Activated effector memory CD4-positive, alpha-beta T cell treated with Interleukin-2 at 50 U/mL for 16 hours (primary cell): ENCODE measurements at regions not wholly inside any gene's neighbourhood (a gene's known extent, or its start where the extent isn't known, plus 50 kb on each side); places are given as distances from the start of the nearest gene placed in this dataset.

Experiments used
- DNase-seq: peaks from one replicate; pipeline ENCODE4 v3.0.0-alpha.2; 2020

DNA sequence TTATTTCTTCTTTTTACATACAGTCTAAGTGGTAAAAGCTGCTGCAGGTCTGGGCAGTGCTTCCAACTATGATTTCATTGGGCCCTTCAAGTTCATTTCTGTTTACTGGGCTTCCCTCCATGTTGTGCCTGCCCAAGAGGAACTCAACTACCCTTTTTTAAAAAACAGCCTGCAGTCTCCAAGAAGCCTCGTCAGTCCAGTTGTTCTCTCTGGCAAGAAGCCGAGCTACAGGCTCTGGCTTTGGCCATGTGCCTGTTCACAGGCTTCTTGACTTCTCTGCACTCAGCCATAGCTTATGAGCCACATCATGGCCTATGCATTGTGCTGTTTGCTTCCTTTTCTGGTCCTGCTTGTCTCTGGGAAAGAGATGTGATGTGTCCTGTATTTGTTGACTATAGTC, 119.7 kb upstream of the PJA2 start:
- no peak for DNase-seq

DNA sequence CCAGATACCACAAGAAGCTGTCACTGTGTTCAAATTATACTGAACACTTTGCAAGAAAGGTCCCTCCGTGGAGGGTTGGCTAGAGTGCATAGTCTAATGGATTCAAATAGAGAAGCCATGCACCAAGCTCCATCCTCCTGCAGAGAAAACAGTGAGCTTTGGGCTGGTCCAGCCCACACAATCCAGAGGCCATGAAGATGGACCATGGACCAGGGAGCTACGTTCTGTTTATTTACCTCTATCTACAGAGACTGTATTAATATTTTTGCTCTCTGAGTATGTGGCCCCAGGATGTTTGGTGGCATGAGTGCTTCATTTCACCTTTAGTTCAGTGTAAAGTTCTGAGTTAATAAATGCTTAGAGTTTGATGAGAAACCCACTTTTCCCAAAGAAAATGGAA, 114.8 kb upstream of the PJA2 start:
- no peak for DNase-seq

DNA sequence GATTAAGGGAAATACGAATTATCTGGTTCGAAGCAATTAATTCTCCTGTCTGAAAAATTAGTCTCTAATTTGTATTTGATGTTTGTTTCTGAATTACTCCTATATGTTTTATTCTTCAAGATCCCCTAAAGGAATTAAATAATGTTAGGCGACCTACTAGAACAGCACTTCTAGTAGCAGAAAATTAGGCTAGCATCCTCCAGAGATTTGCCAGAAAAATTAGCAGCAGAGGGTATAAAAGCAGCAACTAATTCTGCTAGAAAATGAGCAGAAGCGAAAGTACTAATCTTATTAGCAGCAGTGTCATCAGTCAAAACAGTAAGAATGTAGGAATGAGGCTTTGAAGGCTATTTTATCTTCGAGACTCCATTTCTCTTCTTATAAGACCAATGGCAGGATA, 114.3 kb upstream of the PJA2 start:
- DNase-seq, result no peak

DNA sequence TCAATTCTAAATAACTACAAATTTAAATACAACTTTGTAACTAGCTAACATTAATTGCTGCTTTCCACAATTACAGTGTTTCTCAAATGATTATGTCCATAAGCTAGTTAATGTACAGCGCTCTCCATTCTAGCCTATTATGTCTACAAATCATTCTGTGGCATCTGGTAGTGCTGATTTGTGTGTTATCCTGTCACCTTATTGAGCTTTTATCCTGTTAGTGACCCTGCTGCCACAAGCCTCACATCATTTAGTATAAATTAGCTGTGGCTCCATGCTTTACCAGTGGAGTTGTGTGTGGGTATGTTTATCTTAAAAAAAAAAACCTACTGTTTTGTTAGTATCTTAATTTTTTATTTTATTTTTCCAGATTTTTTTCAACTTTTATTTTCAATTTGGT, 112.6 kb upstream of the PJA2 start:
- DNase-seq, result no peak

DNA sequence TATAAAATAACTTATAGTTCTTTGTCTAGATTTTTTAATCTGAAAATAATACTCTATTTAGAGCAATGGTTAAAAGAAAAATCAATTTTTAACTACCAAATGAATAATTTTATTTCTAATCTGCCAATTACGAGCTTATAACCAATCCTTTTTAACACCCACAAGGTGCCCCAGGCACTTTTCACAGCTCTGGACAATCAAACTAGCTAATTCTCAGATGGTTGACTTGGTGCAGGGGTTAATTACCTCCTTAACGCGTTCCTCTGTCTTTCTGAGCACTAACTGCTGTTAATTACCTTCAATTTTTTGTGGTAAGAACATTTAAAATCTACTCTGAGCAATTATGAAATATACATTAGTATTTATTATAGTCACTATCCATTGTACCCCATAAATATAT, 109.6 kb upstream of the PJA2 start:
- no peak for DNase-seq

DNA sequence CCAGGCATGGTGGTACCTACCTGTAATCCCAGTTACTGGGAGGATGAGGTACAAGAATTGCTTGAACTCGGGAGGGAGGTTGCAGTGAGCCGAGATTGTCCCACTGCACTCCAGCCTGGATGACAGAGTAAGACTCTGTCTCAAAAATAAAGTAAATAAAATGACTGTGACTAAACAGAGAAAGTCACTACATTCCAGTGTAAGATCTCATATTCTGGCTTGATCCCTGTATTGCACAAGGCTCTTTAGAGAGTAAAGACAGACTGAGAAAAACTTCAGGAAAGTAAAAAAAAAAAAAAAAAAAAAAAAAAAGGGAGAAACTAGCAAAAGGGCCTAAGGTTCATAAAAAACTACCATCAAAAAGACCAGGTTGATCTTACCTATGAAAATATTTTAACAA, 106.6 kb upstream of the PJA2 start:
- no peak for DNase-seq

DNA sequence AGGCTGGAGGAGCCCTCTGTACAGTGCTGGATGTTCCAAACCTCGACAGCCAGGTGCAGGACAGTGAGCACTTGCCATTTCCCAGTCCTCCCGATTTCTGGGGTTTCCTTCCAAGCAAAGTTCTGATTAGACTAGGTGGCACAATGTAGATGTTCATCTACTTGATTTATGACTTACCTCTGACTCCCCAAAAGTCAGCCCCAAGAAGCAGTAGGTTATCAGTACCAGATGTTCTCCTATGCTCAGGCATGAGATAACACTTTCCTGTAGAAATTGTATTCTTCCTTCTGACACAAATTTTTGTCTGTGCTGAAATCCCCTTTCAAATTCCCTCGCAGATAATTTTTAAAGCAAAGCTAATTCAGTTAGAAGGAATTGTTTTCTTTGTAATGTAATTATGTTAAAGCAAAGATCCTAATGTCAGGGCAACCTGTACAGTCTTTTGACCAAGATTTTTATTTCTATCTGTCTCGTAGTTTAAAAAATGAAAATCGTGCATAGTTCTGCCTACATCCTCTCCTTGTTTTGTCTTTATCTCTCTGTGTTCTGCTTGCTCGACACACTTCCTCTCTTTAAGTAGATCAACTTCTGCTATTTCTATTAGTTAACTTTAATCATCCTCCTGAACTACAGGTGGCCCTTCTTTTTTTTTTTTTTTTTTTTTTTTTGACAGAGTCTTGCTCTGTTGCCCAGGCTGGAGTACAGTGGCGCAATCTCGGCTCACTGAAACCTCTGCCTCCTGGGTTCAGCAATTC, 102.4 kb upstream of the PJA2 start:
- DNase-seq, result no peak

DNA sequence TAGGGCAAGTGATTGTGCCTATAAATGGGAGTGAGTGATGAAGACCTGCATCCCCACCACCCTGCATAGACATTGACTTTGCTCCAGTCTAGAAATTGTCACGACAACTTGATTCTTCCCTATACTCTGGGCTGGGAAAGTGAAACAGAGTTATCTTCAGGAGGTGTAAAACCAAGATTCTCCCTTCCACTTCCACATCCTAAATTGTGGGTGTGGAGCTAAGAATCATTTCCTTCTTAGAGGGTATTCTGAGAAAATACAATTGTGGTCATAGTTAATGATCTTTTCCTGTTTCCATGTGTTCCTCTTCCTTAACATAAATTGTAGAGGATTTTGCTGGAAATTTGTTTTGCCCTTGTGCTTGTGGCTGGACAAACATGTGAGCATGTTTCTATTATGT, 96.8 kb upstream of the PJA2 start:
- no peak for DNase-seq

DNA sequence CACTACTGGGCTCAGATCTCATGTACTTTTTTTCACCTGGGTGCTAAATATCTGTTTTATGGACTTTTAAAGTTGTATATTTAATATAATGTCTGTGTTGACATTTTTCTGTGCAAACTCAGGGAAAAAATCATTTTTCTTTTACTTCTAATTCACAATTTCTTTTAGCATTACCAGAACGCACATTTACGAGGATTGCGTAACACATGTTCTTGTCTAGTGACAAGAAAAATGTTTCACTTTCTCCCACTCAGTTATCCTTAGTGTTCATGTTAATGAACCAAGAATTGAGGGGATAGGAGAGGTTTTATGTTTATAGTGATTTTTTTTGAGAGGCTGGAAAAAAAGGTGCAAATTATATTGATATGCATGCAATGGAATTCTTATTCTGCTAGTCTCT, 86.3 kb upstream of the PJA2 start:
- DNase-seq, result no peak

DNA sequence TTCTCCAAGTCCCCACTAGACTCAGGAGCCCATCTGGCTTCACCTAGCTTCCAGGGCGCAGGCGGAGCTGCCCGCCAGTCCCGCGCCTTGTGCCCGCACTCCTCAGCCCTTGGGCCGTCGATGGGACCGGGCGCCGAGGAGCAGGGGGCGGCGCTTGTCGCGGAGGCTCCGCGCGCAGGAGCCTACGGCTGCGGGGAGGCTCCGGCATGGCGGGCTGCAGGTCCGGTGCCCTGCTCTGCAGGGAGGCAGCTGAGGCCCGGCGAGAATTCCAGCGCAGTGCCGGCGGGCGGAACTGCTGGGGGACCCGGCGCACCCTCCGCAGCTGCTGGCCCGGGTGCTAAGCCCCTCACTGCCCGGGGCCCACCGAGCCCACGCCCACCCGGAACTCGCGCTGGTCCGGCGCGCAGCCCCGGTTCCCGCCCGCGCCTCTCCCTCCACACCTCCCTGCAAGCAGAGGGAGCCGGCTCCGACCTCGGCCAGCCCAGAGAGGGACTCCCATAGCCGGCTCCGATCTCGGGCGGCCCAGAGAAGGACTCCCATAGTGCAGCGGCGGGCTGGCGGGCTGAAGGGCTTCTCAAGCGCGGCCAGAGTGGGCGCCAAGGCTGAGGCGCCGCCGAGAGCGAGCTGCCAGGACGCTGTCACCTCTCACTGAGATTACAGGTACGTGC, 78.1 kb upstream of the PJA2 start:
- DNase-seq, result no peak

DNA sequence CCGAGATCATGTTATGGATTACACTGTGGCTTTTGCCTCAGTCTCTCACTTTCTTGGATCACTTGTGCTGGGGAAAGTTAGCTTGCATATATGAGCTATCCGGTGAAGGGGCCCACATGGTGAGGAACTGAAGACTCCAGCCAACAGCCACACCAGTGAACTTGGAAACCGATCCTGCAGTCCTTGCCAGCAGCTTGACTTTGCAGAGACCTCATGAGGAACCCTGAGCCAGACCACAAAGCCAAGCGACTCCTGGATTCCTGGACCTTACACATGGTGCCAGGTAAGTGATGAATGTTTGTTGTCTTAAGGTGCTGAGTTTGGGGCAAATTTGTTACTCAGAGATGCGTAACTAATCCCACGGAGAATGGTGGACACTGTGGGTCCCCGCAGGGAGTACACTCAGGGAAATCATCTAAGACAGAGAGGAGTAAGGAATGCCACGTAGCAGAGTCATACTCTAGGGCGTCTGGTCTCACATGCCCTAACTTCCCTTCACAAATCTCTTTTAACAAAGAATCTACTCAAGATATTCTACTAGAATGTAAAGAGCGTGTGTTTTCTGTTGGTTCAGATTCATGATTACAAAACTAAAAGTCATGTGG, 76.5 kb upstream of the PJA2 start:
- DNase-seq, result no peak

DNA sequence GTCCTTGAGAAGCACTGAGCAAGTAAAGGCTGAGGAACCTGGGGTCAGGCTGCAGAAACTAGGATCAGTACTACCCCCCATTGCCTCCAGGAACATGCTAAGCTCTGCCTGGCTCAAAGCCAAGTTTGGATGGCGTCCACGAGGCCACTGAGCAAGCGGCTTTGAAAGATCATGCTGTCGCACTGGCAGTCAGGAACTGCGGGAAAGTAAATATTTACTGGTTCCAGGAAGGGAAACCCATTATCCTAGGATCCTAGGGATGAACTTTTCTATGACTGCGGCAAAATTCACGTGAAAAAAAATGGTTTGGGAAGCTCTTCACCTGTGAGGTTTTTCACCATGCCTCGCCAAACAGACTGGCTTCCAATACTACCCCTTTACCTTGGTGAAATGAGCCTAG, 75.3 kb upstream of the PJA2 start:
- no peak for DNase-seq

DNA sequence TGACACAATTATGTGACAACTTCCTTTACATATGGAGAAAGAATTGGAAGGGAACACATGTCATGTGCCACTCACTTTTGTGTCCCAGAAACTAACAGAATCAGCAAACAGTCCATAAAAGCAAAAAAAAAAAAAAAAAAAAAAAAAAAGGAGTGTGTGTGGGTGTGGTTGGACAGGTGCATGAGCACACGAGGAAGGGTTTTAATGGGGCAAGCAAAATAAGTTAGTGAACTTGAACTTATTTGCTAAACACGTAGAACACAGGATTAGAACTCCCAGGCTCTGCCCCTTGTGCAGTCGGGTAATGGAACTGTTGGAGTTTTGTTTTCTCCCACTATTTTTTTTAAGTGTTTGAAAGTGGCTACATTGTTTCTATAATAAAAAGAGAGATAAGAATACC, 74.8 kb upstream of the PJA2 start:
- DNase-seq, result no peak

DNA sequence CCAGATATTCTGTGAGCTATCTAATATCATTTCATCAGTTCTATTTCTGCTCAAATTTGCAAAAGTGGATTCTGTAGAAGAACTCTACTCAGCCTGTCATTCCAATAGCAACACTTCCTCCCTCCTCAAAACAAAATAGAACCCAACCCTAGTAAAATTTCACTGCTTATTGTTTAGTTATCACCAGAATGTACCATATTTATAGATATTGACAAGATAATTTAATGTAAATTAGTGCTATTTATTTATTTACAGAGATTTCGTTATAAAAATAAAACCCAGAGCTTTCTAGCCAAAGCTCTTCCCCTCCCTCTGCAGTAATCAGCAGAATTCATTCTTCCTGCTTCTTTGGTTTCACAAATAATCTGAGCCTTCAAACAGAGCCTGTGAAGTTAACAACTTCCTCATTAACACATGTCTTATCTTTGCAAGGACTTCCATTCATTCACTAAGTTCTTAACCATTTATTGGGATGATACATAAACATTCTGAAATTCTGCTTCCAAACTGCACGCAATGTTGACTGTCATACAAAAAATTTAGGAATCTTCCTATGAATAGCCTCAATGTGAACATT, 73.7 kb upstream of the PJA2 start:
- DNase-seq, result no peak

DNA sequence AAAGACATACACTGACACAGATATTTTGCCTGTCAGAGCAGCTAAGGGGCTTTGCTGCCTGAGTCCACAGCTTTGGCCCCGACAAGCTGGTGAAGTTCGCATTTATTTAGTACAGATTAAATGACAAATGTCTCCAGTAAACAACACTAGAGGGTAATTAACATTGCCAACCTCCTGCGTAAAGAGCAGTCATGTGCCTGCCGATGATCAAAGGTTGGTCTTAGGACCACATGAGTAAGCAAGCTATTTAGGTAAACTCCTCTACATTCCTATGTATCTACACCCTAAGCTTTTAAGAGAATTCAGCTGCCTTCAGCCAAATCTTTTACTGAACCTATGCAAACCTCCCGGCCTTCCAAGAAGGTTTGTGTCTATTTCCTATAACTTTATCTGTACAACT, 73.0 kb upstream of the PJA2 start:
- DNase-seq, result no peak

DNA sequence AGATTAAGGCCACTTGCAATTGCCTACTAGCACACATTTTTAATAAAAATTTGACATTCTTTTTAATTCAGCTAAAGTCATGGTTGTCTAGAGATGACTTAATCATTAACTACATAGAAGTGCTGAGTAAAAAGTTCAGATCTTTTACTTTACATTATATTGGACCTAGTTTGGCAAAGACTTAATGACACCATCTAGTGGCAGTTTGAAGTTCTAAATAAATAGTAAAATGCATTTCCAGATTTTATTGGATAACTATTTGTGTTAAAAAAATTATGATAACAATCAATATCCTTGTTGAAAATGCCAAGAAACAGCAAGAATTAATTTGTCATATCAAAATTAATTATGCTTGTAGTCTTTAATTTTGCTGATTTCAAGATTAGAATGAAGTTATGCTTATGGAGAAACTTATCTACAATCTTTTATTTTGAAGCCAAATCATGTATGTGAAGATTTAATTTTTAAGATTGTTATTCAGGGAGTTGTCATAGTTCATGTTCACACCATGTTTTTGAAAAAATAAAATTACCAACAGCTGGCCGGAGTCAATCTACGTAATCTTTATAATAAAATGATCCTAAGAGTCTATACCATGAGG, 69.6 kb upstream of the PJA2 start:
- no peak for DNase-seq

DNA sequence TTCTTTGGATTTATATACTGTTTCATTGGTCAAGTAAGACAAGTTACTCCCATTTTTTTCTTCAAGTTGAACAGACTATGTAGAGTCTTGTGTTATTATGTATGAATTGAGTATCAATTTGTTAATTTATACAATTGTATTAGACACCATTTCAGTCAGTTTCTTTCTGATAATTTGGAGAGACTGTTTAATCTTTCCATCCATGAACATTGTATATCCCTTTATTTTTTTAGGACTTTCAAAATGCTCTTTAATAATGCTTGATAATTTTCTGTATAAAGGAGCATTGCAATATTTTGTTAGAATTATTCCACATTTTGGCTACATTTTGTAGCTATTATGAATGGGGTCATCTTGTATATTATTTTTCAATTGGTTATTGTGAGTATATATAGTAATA, 69.1 kb upstream of the PJA2 start:
- DNase-seq, result no peak

DNA sequence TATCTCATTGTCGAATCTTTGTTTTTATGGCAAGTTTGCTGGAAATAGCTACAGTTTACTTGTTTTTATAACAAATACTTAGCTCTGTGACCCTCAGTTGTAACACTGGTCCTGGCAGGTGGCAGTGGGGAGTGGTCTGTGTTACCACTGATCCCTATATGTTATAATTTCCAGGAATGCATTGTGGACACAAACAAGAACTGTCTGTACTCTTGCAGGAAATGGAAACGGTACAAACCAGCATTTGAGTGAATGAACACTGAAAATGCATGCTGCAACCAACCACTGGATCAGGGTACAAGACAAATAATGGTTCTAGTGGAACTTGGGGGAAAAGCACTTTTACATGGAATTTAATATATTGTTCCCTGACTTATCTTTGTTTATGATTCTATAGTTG, 66.5 kb upstream of the PJA2 start:
- no peak for DNase-seq

DNA sequence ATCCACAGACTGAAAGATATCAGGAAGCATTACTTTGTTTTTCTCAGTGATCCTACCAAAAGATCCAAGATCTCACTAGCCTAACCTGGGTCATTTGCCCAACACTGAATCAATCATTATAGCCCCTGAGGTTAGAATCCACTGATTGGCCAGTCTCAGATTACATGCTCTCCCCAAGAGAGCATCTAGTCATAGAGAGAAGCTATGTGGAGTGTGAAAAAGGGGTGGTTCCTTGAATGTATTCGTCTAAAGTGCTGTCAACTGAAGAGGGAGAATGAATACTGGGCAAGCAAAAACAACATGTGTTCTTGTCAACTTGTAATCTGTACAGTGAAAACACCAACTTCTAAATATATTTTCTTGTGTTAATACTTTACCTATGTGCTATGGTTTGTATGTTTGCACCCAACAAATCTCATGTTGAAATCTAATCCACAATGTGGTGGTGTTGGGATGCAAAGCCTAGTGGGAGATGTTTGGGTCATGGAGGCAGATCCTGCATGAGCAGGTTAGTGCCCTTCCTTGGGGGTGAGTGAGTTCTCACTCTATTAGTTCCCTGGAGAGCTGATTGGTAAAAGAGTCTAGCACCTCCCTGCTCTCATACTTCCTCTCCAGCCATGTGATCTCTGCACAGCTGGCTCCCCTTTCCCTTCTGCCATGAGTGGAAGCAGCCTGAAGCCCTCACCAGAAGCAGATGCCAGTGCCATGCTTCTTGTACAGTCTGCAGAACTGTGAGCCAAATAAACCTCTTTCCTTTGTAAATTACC, 60.3 kb upstream of the PJA2 start:
- no peak for DNase-seq

DNA sequence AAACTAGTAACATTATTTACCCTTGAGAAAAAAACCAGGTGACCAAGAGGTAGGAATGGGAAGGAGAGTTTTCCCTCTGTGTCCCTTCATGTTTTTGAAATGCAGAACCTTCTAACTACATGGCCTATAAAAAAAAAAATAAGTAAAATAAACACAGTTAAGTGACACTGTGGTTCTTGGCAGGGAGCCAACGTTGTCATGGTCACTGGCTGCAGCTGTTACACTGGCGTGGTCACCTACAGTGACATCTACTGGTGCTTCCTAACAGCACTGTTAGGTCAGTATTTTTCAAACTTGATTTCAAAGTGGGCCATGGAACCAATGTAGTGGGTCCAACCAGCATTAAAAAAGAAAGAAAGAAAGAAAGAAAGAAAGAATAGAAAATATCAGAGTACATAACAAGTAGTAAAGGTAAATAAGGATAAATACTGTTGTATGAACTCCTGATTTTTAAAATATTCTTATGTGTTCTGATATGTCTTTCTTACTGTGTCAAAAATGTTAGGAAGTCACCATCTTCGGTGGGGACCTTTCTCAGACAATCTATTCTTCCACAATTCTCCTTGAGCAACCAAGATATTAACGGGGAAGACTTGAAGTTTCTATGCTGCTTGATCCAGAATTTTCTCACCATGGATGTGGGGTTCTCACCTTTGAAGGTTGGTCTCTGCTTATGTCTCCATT, 59.1 kb upstream of the PJA2 start:
- DNase-seq, result peak; percentile 37

DNA sequence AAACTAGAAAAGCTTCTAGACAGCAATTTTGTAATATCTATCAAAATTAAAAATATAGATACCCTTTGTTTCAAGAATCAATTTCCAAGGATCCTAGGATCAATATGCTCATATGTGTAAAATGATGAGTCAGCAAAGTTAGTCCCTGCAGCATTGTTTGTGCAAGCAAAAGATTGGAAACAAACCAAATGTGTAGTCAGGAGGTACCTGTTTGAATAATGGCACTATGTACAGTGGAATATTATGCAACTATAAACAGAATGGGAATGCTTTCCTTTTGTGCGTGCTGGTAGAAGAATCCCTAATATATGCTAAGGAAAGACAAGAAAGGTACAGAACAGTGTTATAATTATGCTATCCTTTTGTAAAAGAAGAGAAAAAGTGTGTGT, 58.5 kb upstream of the PJA2 start:
- no peak for DNase-seq

DNA sequence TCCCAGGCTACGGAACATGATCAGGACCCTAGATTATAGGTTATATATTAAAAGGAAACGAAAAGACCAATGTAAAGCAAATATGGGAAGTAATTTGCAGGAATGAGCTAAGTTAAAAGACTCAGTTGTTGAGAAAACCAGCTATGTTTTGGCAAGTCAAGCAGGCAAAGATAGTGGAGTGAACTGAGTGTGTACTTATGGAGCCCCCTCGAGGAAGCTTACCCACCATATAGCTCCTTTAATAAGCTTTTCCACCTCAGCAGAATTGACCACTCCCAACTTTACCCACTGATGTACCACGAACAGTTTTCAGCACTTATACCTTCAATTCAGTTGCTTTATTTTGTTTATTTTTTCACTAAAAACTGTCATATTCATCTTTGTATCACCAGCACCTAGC, 57.3 kb upstream of the PJA2 start:
- no peak for DNase-seq
